ENCODE measurements at regions not wholly inside any gene's neighbourhood (a gene's known extent, or its start where the extent isn't known, plus 50 kb on each side); places are given as distances from the start of the nearest gene placed in this dataset.

DNA sequence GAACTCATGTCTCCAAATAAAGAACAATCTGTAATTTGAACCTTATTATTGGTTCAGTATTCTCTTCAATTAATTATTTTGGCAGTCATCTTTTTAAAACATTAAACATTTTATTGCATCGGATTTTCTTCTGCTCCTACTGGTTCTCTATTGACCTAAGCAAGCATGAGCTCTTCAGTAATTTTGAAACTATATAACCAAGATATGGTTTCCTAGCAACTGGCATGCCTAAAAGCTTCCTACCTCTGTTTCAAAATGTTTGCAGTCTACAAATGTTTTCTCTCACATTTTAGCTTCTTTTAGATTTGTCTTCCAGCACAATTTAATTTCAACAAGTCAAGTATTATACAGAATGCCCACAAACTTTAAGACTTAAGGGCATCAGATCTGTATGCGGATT lies 371.3 kb downstream of the GPM6A start:
- Histone ChIP-seq H3K27ac (ENCODE audit: extremely low read depth, low read depth, low read length) (no peak overlapping the region), H3K4me2 (ENCODE audit: insufficient read depth, low read length) (no peak overlapping the region), H3K27me3 (ENCODE audit: control insufficient read depth in 2 of 2, insufficient read depth in 2 of 2, low read length in 2 of 2) (no peaks in the 10 kb centered on the region), H3K9ac (ENCODE audit: insufficient read depth in 1 of 2, low read depth in 2 of 2, low read length in 2 of 2) (no peak overlapping the region), H4K20me1 (replicated peaks; ENCODE audit: control insufficient read depth, insufficient read depth, low read length) (no peaks in the 10 kb centered on the region), H3K4me1 (replicated peaks in 1 of 2; ENCODE audit: control insufficient read depth in 2 of 2, insufficient read depth in 2 of 2, low read length in 2 of 2) (no peaks in the 10 kb centered on the region), H3K4me3 (no peak overlapping the region), H3K9me3 (replicated peaks; ENCODE audit: control insufficient read depth, insufficient read depth, low read depth, low read length) (no peaks in the 10 kb centered on the region), H3K9me1 (ENCODE audit: control insufficient read depth, insufficient read depth, low read length) (no peaks in the 10 kb centered on the region), H3K79me2 (ENCODE audit: control insufficient read depth, insufficient read depth, low read length) (no peaks in the 10 kb centered on the region), H2AFZ (ENCODE audit: low read depth, low read length) (no peak overlapping the region), H3K36me3 (ENCODE audit: control insufficient read depth, insufficient read depth, low read length) (no peaks in the 10 kb centered on the region)
- POLR2A ChIA-PET = no interaction called here
- no TSS peak for BruUV-seq (replicated peaks)
- intact Hi-C loops (cut with micrococcal nuclease) (no loop called here), in situ Hi-C loops (cut with MboI) (no loop called here)
- 4% methylated on average over 2 of the region's 2 CpGs for WGBS (ENCODE audit: insufficient coverage, low coverage, missing lambda C conversion rate)
- CTCF ChIA-PET (ENCODE audit: low intra/inter-chr PET ratio) = no interaction called here
- no peak for FAIRE-seq
- no peak for ATAC-seq
- no peak for DNase-seq (ENCODE audit: extremely low read depth in 1 of 4, low spot score in 3 of 4)
- TF ChIP-seq RBM39 (optimal IDR thresholded peaks at IDR 0.05; ENCODE audit: low read depth, low read length) (no peak), ZNF79 (CRISPR knock-in tag; IDR thresholded peaks at IDR 0.05; ENCODE audit: low read depth) (no peak), SOX6 (IDR thresholded peaks at IDR 0.05) (no peak), SIN3B (IDR thresholded peaks at IDR 0.05; ENCODE audit: low read depth) (no peak), CREB1 (IDR thresholded peaks at IDR 0.05) (no peak), CREB1 (CRISPR knock-in tag; IDR thresholded peaks at IDR 0.05) (no peak), ARID1B (IDR thresholded peaks at IDR 0.05) (no peak), CTBP1 (IDR thresholded peaks at IDR 0.05; ENCODE audit: borderline replicate concordance) (no peak), NRF1 (conservative IDR thresholded peaks at IDR 0.05 in 1 of 2, IDR thresholded peaks at IDR 0.05 in 1 of 2) (no peak), CC2D1A (IDR thresholded peaks at IDR 0.05) (no peak), ZC3H4 (CRISPR knock-in tag; IDR thresholded peaks at IDR 0.05; ENCODE audit: borderline replicate concordance) (no peak), ZNF76 (CRISPR knock-in tag; IDR thresholded peaks at IDR 0.05; ENCODE audit: borderline replicate concordance) (no peak), NR1H2 (CRISPR knock-in tag; IDR thresholded peaks at IDR 0.05) (no peak)
- TF ChIP-seq, protein P1, sequence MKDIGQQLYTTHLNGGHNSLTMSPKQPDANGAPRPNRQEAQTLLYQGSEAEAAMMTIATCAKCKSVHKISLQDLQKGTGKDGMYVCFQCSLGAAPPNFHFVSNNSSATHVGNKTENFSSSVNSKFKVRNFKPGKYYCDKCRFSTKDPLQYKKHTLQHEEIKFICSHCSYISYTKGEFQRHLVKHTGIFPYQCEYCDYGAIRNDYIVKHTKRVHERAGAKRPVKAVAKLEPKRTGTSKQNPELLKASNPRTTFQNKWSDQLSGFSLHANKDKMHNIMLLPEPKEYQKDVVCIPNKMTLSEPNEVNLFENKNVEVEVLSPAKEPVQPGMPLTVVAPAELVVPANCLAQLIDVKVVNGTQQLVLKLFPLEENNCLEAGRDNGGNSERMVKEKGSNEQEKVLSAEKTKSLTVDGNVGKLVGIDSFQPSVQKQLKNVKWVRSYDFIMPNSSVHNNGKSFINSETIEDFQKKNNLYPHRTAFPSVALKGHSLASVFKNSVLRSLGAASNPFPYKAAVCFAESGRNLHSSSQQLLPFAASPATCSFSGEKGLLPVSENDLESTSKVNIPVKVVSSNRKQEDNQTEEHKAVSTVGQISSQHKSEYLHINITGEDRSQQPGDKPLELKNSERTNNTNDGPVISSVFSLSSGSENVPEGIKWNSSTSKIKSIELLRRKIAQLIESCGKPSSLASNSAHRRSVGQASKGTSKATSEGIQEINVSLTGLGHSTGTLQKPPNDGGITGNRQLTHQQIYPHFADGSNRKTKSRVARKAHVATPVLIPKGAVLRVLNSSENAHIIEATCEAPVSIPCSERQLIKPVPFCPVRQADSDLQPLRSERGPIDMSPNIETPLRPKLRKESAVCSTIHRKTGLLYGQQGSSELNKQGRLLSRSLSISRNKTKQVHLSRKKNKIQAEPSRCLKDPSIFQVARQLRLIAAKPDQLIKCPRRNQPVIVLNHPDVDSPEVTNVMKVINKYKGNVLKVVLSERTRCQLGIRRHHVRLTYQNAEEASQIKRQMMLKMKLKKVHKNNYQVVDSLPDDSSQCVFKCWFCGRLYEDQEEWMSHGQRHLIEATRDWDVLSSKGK (CRISPR knock-in tag; IDR thresholded peaks at IDR 0.05) = no peak
- TF ChIP-seq, protein P2, sequence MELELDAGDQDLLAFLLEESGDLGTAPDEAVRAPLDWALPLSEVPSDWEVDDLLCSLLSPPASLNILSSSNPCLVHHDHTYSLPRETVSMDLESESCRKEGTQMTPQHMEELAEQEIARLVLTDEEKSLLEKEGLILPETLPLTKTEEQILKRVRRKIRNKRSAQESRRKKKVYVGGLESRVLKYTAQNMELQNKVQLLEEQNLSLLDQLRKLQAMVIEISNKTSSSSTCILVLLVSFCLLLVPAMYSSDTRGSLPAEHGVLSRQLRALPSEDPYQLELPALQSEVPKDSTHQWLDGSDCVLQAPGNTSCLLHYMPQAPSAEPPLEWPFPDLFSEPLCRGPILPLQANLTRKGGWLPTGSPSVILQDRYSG (tag; conservative IDR thresholded peaks at IDR 0.05; ENCODE audit: low read depth) = no peak
- TF ChIP-seq, protein P3, sequence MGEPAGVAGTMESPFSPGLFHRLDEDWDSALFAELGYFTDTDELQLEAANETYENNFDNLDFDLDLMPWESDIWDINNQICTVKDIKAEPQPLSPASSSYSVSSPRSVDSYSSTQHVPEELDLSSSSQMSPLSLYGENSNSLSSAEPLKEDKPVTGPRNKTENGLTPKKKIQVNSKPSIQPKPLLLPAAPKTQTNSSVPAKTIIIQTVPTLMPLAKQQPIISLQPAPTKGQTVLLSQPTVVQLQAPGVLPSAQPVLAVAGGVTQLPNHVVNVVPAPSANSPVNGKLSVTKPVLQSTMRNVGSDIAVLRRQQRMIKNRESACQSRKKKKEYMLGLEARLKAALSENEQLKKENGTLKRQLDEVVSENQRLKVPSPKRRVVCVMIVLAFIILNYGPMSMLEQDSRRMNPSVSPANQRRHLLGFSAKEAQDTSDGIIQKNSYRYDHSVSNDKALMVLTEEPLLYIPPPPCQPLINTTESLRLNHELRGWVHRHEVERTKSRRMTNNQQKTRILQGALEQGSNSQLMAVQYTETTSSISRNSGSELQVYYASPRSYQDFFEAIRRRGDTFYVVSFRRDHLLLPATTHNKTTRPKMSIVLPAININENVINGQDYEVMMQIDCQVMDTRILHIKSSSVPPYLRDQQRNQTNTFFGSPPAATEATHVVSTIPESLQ (CRISPR knock-in tag; IDR thresholded peaks at IDR 0.05) = no peak
- TF ChIP-seq, protein P4, sequence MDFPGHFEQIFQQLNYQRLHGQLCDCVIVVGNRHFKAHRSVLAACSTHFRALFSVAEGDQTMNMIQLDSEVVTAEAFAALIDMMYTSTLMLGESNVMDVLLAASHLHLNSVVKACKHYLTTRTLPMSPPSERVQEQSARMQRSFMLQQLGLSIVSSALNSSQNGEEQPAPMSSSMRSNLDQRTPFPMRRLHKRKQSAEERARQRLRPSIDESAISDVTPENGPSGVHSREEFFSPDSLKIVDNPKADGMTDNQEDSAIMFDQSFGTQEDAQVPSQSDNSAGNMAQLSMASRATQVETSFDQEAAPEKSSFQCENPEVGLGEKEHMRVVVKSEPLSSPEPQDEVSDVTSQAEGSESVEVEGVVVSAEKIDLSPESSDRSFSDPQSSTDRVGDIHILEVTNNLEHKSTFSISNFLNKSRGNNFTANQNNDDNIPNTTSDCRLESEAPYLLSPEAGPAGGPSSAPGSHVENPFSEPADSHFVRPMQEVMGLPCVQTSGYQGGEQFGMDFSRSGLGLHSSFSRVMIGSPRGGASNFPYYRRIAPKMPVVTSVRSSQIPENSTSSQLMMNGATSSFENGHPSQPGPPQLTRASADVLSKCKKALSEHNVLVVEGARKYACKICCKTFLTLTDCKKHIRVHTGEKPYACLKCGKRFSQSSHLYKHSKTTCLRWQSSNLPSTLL (IDR thresholded peaks at IDR 0.05) = no peak

All from K562 (cell line).